HEK293 (cell line): ENCODE measurements at regions not wholly inside any gene's neighbourhood (a gene's known extent, or its start where the extent isn't known, plus 50 kb on each side); places are given as distances from the start of the nearest gene placed in this dataset.

Source experiments
- CTCF ChIP-seq: fragments of 450-650 bp; formaldehyde crosslinking; IDR thresholded peaks from 2 replicates; pipeline ENCODE4 v1.5.1; 2016; ENCODE audit warnings: missing biosample characterization, missing genetic modification characterization
- KLF1 ChIP-seq: fragments of 450-650 bp; formaldehyde crosslinking; IDR thresholded peaks from 2 replicates; pipeline ENCODE4 v1.5.1; 2016; ENCODE audit warnings: missing biosample characterization, missing genetic modification characterization
- REST ChIP-seq: fragments of 450-650 bp; formaldehyde crosslinking; IDR thresholded peaks from 2 replicates; pipeline ENCODE4 v1.5.1; 2016; ENCODE audit warnings: missing biosample characterization, missing genetic modification characterization
- TCF7L2 ChIP-seq: IDR thresholded peaks from 2 replicates; pipeline ENCODE4 v1.6.1; 2011; ENCODE audit warnings: low read depth, mild to moderate bottlenecking, inconsistent platforms, low read length, moderate library complexity, borderline replicate concordance
- ZBTB26 ChIP-seq: fragments of 450-650 bp; formaldehyde crosslinking; optimal IDR thresholded peaks from 2 replicates; pipeline ENCODE3; 2016; ENCODE audit warnings: missing biosample characterization, mild to moderate bottlenecking, missing genetic modification characterization
- ZNF274 ChIP-seq, 2 experiments: fragments of 200-500 bp in 1 of 2; fragments of 450-650 bp in 1 of 2; sonication (Bioruptor generic) in 1 of 2; formaldehyde crosslinking in 1 of 2; IDR thresholded peaks; 2 replicates each; pipeline versions ENCODE4 v1.5.1 to v1.6.1; 2014 to 2016; ENCODE audit warnings: borderline replicate concordance in 1 of 2, inconsistent platforms in 1 of 2, low read length in 1 of 2, missing biosample characterization in 1 of 2, missing genetic modification characterization in 1 of 2
- ZNF292 ChIP-seq: fragments of 450-650 bp; formaldehyde crosslinking; IDR thresholded peaks from 2 replicates; pipeline ENCODE4 v1.5.1; 2016; ENCODE audit warnings: low read depth, missing biosample characterization, missing genetic modification characterization, borderline replicate concordance
- ZNF335 ChIP-seq: fragments of 450-650 bp; formaldehyde crosslinking; conservative IDR thresholded peaks from 2 replicates; pipeline ENCODE4 v1.5.1; 2016; ENCODE audit warnings: missing biosample characterization, missing genetic modification characterization
- ZNF37A ChIP-seq: fragments of 450-650 bp; IDR thresholded peaks from 2 replicates; pipeline ENCODE4 v1.5.1; 2018; ENCODE audit warnings: missing biosample characterization, missing genetic modification characterization
- ZNF416 ChIP-seq: fragments of 450-650 bp; formaldehyde crosslinking; IDR thresholded peaks from 2 replicates; pipeline ENCODE4 v1.5.1; 2016; ENCODE audit warnings: missing biosample characterization, missing genetic modification characterization
- ZNF645 ChIP-seq: fragments of 450-650 bp; formaldehyde crosslinking; IDR thresholded peaks from 2 replicates; pipeline ENCODE4; 2016; ENCODE audit warnings: missing biosample characterization, missing genetic modification characterization
- ZNF76 ChIP-seq: fragments of 450-650 bp; formaldehyde crosslinking; IDR thresholded peaks from 2 replicates; pipeline ENCODE4; 2016; ENCODE audit warnings: low read depth, missing biosample characterization, missing genetic modification characterization, borderline replicate concordance

- TF ChIP-seq CTCF (tag by site-specific recombination), result no peak
- no peak for TF ChIP-seq ZNF416 (tag by site-specific recombination)
- no peak for TF ChIP-seq ZNF76 (tag by site-specific recombination)
- no peak for TF ChIP-seq REST (tag by site-specific recombination)
- TF ChIP-seq ZBTB26 (tag by site-specific recombination), result no peak
- no peak for TF ChIP-seq ZNF37A (tag by site-specific recombination)
- TF ChIP-seq ZNF292 (tag by site-specific recombination), result no peak
- TF ChIP-seq KLF1 (tag by site-specific recombination), result no peak
- no peak for TF ChIP-seq ZNF645 (tag by site-specific recombination)
- TF ChIP-seq TCF7L2, result no peak
- TF ChIP-seq ZNF335 (tag by site-specific recombination), result no peak
- no peak for TF ChIP-seq ZNF274 (IDR thresholded peaks at IDR 0.05; ENCODE audit: low read length)
- TF ChIP-seq ZNF274 (tag by site-specific recombination; IDR thresholded peaks at IDR 0.05; ENCODE audit: borderline replicate concordance), result no peak
Observed at GRCh38 chr1:194929357-194929756, 1678.9 kb downstream of the KCNT2 start.
